Left lobe of liver (tissue), 2 donors: ENCODE measurements at regions not wholly inside any gene's neighbourhood (a gene's known extent, or its start where the extent isn't known, plus 50 kb on each side); places are given as distances from the start of the nearest gene placed in this dataset.
"Not testable (repeated sequence)": the region's sequence is repeated elsewhere in the genome, so short reads cannot be mapped to it uniquely, and the experiment has no call there.

Source experiments
- ATAC-seq: fragments of 200-7000 bp; cut with Tn5 transposase; one replicate; pipeline ENCODE4 v1.9.1; 2020; ENCODE audit warnings: mild to moderate bottlenecking, moderate library complexity
- DNase-seq: peaks from one replicate; pipeline ENCODE4 v3.0.0-alpha.2; 2020; ENCODE audit warnings: low spot score
- donor health status: DM: no; HTN: no; CAD: no; lungs with moderate emphysema.
- donor health status: DM: no; HTN: yes; CAD: no.

DNA sequence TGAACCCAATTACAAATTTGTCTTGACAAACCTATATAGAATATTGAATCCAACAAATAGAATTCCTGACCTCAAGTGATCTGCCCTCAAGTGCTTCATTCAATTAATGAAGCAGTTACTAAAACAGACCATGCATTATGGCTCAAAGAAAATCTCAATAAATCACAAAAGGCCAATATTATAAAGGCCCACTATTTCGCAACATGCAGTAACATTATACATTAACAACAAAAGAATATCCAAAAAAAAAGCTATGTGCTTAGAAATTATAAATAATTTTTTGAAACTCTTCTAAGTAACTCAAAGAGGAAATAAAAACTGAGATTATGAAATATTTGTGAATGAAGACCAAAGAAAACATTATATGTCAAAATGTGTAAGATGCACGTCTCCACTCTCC, 177.7 kb downstream of the ZNF674 start:
- ATAC-seq = no peak
- DNase-seq = no peak

GRCh38 chrX:46366381-46367207, 178.6 kb downstream of the ZNF674 start:
- ATAC-seq (no peak), DNase-seq (no peak)

DNA sequence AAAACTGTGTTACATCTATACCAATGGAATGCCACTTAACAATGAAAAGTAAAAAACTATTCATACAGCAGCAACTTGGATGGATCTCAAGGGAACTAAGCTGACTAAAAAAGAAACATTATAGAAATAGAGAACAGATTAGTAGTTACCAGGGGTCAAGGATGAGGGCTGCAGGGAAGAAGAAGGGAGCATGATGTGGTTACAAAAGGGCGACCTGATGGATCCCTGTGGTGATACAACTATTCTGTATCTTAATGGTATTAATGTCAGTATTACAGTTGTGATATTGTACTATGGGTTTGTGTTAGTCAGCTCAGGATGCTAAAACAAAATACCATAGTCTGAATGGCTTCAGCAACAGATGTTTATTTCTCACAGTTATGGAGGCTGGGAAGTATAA, 190.7 kb downstream of the ZNF674 start:
- ATAC-seq (no peak), DNase-seq (no peak)

- no peak for DNase-seq
- ATAC-seq = no peak
Observed at GRCh38 chrX:46341767-46342322, 203.4 kb downstream of the ZNF674 start.

DNA sequence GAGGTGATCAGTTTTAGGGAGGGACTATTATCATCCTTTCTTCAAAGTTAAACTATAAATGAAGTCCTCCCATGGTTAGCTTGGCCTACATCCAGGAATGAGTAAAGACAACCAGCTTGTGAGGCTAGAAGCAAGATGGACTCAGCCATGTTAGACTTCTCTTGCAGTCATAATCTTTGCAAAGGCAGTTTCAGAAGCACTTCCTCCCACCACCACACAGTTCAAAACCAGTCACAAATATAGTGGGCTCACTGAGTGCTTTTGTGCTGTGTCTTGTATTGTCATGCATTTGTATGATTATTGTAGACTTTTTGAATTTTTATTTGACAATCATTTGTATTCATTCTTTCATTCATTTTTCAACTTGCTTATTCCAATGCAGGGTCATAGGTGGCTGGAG, 204.5 kb downstream of the ZNF674 start:
- DNase-seq = no peak
- ATAC-seq = no peak

- no peak for DNase-seq
- ATAC-seq = no peak
Observed at GRCh38 chrX:46333550-46333949, 211.7 kb downstream of the ZNF674 start.

DNA sequence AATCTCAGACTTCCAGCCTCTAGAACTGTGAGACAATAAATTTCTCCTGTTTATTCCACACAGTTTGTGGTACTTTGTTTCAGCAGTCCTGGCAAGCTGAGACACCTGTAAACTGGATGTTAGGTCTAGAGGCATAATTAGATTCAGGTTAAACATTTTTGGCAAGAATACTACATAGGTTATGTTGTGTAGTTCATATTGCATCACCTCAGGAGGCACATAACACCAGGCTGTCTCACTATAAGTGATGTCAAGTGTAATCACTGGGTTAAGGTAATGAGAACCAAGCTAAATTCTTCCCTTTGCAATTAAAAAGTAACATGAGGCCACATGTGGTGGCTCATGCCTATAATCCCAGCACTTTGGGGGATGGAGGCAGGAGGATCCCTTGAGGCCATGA, 214.2 kb downstream of the ZNF674 start:
- ATAC-seq (no peak), DNase-seq (no peak)

DNA sequence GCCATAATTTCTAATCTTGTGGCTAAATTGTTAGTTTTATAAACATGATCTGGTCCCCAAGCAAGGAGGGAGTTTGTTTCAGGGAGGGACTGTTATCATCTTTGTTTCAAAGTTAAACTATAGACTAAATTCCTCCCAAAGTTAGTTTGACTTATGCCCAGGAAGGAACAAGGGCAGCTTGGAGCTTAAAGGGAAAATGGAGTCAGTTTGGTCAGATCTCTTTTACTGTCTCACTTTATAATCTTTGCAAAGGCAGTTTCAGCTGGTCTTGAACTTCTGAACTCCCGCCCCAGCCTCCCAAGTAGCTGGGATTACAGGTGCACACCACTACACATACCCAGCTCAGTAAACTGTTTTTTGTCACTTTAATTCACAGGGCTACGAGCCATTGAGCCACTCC, 214.7 kb downstream of the ZNF674 start:
- ATAC-seq = no peak
- no peak for DNase-seq

DNA sequence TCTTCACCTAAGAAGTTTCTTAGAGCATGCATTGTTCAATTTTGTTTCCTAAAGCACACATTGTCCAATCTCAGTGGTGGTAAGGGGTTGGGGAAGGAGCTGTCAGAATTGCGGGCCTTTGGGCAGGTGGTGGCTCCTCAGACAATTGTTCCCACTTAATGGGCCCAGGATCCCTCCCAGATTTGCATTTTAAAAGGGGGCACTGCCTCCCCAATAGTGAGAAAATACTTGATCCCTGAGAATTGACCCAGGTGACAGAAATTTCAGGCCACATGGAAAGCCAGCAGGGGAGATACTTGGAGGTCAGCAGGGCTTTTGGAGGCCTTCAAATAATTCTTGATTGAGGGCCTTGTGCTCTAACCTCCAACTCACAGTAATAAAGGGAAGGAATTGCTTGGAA, 217.1 kb downstream of the ZNF674 start:
- ATAC-seq (no peak), DNase-seq (no peak)

- peak; percentile 80 for ATAC-seq
- peak; percentile 42 for DNase-seq
Observed at GRCh38 chrX:46327566-46328115, 217.6 kb downstream of the ZNF674 start.

GRCh38 chrX:46326161-46326560, 219.1 kb downstream of the ZNF674 start:
- ATAC-seq = no peak
- DNase-seq = no peak

DNA sequence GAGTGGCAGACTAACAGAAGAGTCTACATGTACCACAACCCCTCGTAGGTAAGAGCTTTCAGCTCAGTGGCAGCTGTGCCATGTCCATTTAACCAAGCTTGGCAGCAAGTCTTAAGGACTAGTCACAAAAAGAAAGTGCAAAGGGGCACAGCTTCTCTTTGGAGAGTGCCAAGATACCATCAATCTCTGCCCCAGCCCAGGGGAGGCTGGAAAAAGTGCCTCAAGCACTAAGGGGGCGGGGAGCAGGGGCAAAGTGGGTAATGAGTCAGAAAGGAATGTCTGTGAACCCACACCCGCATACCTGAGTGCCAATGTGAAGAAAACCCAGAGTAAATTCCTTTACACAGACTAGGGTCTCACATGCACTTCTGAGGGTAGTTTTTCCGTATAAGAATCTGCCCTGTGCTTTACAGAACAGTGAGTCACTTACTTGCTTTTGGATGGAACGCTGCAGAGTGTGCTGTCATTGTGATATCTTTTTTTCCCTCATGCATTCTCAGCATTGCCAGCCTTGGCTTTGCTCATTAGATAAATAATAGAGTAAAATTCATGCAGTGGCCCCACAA, 219.8 kb downstream of the ZNF674 start:
- DNase-seq (no peak), ATAC-seq (no peak)

- DNase-seq (no peak), ATAC-seq (no peak)
Observed at GRCh38 chrX:46324166-46324565, 221.1 kb downstream of the ZNF674 start.

DNA sequence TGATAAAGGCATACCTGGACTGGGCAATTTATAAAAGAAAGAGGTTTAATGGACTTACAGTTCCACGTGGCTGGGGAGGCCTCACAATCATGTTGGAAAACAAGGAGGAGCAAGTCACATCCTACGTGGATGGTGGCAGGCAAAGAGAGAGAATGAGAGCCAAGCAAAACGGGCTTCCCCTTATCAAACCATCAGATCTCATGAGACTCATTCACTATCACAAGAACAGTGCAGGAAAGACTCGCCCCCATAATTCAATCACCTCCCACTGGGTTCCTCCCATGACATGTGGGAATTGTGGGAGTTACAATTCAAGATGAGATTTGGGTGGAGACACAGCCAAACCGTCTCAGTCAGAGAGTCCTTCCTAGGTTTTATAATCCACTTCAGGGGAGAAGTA, 222.3 kb downstream of the ZNF674 start:
- DNase-seq, ATAC-seq: not testable (repeated sequence)

- no peak for ATAC-seq
- no peak for DNase-seq
Observed at GRCh38 chrX:46321676-46322075, 223.5 kb downstream of the ZNF674 start.

GRCh38 chrX:46319750-46320149, 225.5 kb downstream of the ZNF674 start:
- ATAC-seq = no peak
- DNase-seq = no peak

GRCh38 chrX:46318551-46318950, 226.7 kb downstream of the ZNF674 start:
- DNase-seq = no peak
- no peak for ATAC-seq

- ATAC-seq = no peak
- DNase-seq = no peak
Observed at GRCh38 chrX:46317163-46317562, 228.1 kb downstream of the ZNF674 start.

GRCh38 chrX:46311581-46312120, 233.6 kb downstream of the ZNF674 start:
- ATAC-seq = no peak
- DNase-seq = no peak

- no peak for ATAC-seq
- DNase-seq = no peak
Observed at GRCh38 chrX:46310815-46311497, 234.3 kb downstream of the ZNF674 start.

- DNase-seq (no peak), ATAC-seq (no peak)
Observed at GRCh38 chrX:46308110-46308509, 237.1 kb downstream of the ZNF674 start.
